Upper lobe of right lung (tissue), 1 donor: ENCODE measurements at regions not wholly inside any gene's neighbourhood (a gene's known extent, or its start where the extent isn't known, plus 50 kb on each side); places are given as distances from the start of the nearest gene placed in this dataset.

ENCODE experiments used
- ATAC-seq: fragments of 200-7000 bp; cut with Tn5 transposase; one replicate; pipeline ENCODE4 v1.9.1; 2020; ENCODE audit warnings: mild to moderate bottlenecking, moderate library complexity
- DNase-seq: peaks from one replicate; pipeline ENCODE4 v3.0.0-alpha.2; 2020
- H3K27ac ChIP-seq: fragments of 200-600 bp; one replicate; pipeline ENCODE4 v1.8.0; 2022
- H3K27me3 ChIP-seq: fragments of 200-600 bp; one replicate; pipeline ENCODE4 v1.8.0; 2022; ENCODE audit warnings: mild to moderate bottlenecking
- H3K36me3 ChIP-seq: fragments of 200-600 bp; one replicate; pipeline ENCODE4 v1.8.0; 2022
- H3K4me1 ChIP-seq: fragments of 200-600 bp; one replicate; pipeline ENCODE4 v1.8.0; 2022
- H3K4me3 ChIP-seq: fragments of 200-600 bp; one replicate; pipeline ENCODE4 v1.8.0; 2022; ENCODE audit warnings: mild to moderate bottlenecking
- H3K9me3 ChIP-seq: fragments of 200-600 bp; one replicate; pipeline ENCODE4 v1.8.0; 2022
- CTCF ChIP-seq: fragments of 200-600 bp; IDR thresholded peaks from one replicate; pipeline ENCODE4 v1.8.0; 2022; ENCODE audit warnings: antibody characterized with exemption
- intact Hi-C: fragments of 100-400 bp; cut with DNase I; formaldehyde crosslinking; loops from one replicate; pipeline ENCODE4 v1.11.0; 2022
- donor health status: DM: no; HTN: yes; CAD: no; lungs with severe emphysema.

- H3K27ac ChIP-seq: no peak overlapping the region
- no peak for TF ChIP-seq CTCF
- intact Hi-C loops: no loop called here
- H3K4me3 ChIP-seq: no peak overlapping the region
- no peaks in the 10 kb centered on the region for H3K9me3 ChIP-seq
- no peaks in the 10 kb centered on the region for H3K27me3 ChIP-seq
- DNase-seq: no peak
- ATAC-seq: no peak
- no peaks in the 10 kb centered on the region for H3K36me3 ChIP-seq
- no peaks in the 10 kb centered on the region for H3K4me1 ChIP-seq
These were observed 117.2 kb downstream of the CAAP1 start for GRCh38 chr9:26775391-26775790.

DNA sequence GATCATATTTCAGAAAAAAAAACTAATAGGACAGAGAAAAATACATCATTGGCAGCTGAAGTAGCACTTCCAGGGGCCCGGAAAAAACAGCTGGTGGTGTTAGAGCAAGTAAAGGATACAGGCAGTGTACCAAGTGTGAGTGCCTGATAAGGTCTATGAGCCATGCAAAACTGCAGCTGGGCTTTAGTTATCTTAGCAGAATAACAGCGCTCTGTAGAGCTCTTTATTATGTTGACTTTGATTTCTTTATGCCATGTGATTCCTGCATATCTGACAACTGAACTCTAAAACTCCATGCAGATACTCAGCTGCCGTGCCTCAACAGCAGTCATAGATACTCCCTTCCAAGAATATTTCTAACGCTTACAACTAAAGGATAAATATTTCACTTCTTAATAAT, 119.5 kb downstream of the CAAP1 start:
- intact Hi-C loops: no loop called here
- ATAC-seq: no peak

DNA sequence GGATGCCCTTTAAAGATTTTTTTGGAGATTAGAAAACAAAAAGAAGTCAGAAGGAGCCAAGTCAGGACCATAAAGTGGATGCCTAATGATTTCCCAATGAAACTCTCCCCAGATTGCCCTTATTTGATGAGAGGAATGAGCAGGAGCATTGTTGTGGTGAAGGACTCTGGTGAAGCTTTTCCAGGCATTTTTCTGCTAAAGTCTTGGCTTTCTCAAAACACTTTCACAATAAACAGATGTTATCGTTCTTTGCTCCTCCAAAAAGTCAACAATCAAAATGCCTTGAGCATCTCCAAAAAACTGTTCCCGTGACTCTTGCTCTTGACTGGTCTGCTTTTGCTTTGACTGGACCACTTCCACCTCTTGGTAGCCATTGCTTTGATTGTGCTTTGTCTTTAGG, 121.8 kb downstream of the CAAP1 start:
- Histone ChIP-seq H3K4me1 (no peaks in the 10 kb centered on the region), H3K9me3 (no peaks in the 10 kb centered on the region), H3K27me3 (no peaks in the 10 kb centered on the region), H3K4me3 (no peak overlapping the region), H3K27ac (no peak overlapping the region), H3K36me3 (no peaks in the 10 kb centered on the region)
- ATAC-seq: no peak
- intact Hi-C loops: no loop called here
- no peak for TF ChIP-seq CTCF
- DNase-seq: no peak

More for the DNA sequence above, 119.5 kb downstream of the CAAP1 start:
- DNase-seq: no peak
- H3K27me3 ChIP-seq: no peaks in the 10 kb centered on the region
- H3K9me3 ChIP-seq: no peaks in the 10 kb centered on the region
- no peak overlapping the region for H3K4me3 ChIP-seq
- no peak overlapping the region for H3K27ac ChIP-seq
- no peaks in the 10 kb centered on the region for H3K36me3 ChIP-seq
- no peak for TF ChIP-seq CTCF
- no peaks in the 10 kb centered on the region for H3K4me1 ChIP-seq

DNA sequence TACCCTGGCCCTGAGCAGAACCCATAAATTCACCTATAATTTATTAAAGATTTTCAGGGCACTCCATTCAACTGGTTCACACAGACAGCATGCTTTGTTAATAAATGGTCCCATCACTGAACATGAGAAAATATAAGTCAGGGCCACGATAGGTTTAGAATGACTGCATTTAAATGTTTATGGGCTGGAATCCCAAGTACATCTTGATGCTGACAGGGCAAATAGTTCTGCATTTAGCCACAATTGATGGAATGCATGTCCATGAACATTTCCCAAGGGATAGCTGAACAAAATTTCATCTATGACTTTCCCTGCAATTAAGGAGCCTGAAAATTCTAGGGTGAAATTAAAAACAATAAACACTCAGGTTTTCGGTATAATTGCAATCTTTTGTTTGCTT, 124.5 kb downstream of the CAAP1 start:
- Histone ChIP-seq H3K36me3 (no peaks in the 10 kb centered on the region), H3K9me3 (no peaks in the 10 kb centered on the region), H3K27ac (no peak overlapping the region), H3K4me1 (no peaks in the 10 kb centered on the region), H3K4me3 (no peak overlapping the region), H3K27me3 (no peaks in the 10 kb centered on the region)
- intact Hi-C loops: no loop called here
- ATAC-seq (no peak), DNase-seq (no peak)
- no peak for TF ChIP-seq CTCF

DNA sequence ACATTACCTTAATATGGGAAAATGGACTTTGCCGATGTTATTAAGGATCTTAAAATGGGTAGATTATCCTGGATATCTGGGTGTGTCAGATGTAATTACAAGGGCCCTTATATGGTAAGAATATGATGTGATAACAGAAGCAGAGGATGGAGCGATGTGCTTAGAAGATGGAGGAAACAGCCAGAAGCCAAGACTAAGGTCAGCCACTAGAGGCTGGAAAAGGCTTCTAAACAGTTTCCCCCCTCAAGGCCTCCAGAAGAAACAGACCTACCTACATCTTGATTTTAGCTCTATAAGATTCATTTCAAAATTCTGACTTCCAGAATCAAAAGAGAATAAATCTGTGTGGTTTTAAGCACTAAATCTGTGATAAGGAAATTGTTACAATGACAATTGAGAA, 131.9 kb downstream of the CAAP1 start:
- no peak overlapping the region for H3K4me3 ChIP-seq
- ATAC-seq (no peak), DNase-seq (no peak)
- no peak overlapping the region for H3K27ac ChIP-seq
- no peak for TF ChIP-seq CTCF
- H3K36me3 ChIP-seq: no peaks in the 10 kb centered on the region
- no peaks in the 10 kb centered on the region for H3K4me1 ChIP-seq
- H3K9me3 ChIP-seq: no peaks in the 10 kb centered on the region
- H3K27me3 ChIP-seq: no peaks in the 10 kb centered on the region
- intact Hi-C loops: no loop called here

GRCh38 chr9:26758655-26759054, 133.9 kb downstream of the CAAP1 start:
- H3K27me3 ChIP-seq: no peaks in the 10 kb centered on the region
- no peaks in the 10 kb centered on the region for H3K4me1 ChIP-seq
- no peaks in the 10 kb centered on the region for H3K36me3 ChIP-seq
- no peak for TF ChIP-seq CTCF
- intact Hi-C loops: no loop called here
- H3K9me3 ChIP-seq: no peaks in the 10 kb centered on the region
- DNase-seq: no peak
- no peak for ATAC-seq
- H3K4me3 ChIP-seq: no peak overlapping the region
- H3K27ac ChIP-seq: no peak overlapping the region
